ENCODE measurements at regions not wholly inside any gene's neighbourhood (a gene's known extent, or its start where the extent isn't known, plus 50 kb on each side); places are given as distances from the start of the nearest gene placed in this dataset.

GRCh38 chr4:57491388-57491787 lies 381.2 kb upstream of the IGFBP7 start:
- TF ChIP-seq, protein P1, sequence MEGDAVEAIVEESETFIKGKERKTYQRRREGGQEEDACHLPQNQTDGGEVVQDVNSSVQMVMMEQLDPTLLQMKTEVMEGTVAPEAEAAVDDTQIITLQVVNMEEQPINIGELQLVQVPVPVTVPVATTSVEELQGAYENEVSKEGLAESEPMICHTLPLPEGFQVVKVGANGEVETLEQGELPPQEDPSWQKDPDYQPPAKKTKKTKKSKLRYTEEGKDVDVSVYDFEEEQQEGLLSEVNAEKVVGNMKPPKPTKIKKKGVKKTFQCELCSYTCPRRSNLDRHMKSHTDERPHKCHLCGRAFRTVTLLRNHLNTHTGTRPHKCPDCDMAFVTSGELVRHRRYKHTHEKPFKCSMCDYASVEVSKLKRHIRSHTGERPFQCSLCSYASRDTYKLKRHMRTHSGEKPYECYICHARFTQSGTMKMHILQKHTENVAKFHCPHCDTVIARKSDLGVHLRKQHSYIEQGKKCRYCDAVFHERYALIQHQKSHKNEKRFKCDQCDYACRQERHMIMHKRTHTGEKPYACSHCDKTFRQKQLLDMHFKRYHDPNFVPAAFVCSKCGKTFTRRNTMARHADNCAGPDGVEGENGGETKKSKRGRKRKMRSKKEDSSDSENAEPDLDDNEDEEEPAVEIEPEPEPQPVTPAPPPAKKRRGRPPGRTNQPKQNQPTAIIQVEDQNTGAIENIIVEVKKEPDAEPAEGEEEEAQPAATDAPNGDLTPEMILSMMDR (IDR thresholded peaks at IDR 0.05), result no peak
- TF ChIP-seq POLR2A (IDR thresholded peaks at IDR 0.05) (no peak), POLR2AphosphoS5 (IDR thresholded peaks at IDR 0.05) (no peak)

Measured in transverse colon (tissue), 4 donors.